Activated naive CD8-positive, alpha-beta T cell (primary cell): ENCODE measurements at regions not wholly inside any gene's neighbourhood (a gene's known extent, or its start where the extent isn't known, plus 50 kb on each side); places are given as distances from the start of the nearest gene placed in this dataset.

Experiments
- H3K27ac Mint-ChIP-seq: one replicate; pipeline ENCODE4 v1.8.0; 2021; ENCODE audit warnings: mixed read lengths
- H3K27me3 Mint-ChIP-seq: one replicate; pipeline ENCODE4 v1.8.0; 2021; ENCODE audit warnings: mixed read lengths
- H3K36me3 Mint-ChIP-seq: one replicate; pipeline ENCODE4 v1.8.0; 2021; ENCODE audit warnings: mixed read lengths
- H3K4me1 Mint-ChIP-seq: one replicate; pipeline ENCODE4 v1.8.0; 2021; ENCODE audit warnings: low read depth, mixed read lengths
- H3K4me3 Mint-ChIP-seq: one replicate; pipeline ENCODE4 v1.8.0; 2021; ENCODE audit warnings: mild to moderate bottlenecking, mixed read lengths
- H3K9me3 Mint-ChIP-seq: one replicate; pipeline ENCODE4 v1.8.0; 2021; ENCODE audit warnings: low read depth, mixed read lengths

DNA sequence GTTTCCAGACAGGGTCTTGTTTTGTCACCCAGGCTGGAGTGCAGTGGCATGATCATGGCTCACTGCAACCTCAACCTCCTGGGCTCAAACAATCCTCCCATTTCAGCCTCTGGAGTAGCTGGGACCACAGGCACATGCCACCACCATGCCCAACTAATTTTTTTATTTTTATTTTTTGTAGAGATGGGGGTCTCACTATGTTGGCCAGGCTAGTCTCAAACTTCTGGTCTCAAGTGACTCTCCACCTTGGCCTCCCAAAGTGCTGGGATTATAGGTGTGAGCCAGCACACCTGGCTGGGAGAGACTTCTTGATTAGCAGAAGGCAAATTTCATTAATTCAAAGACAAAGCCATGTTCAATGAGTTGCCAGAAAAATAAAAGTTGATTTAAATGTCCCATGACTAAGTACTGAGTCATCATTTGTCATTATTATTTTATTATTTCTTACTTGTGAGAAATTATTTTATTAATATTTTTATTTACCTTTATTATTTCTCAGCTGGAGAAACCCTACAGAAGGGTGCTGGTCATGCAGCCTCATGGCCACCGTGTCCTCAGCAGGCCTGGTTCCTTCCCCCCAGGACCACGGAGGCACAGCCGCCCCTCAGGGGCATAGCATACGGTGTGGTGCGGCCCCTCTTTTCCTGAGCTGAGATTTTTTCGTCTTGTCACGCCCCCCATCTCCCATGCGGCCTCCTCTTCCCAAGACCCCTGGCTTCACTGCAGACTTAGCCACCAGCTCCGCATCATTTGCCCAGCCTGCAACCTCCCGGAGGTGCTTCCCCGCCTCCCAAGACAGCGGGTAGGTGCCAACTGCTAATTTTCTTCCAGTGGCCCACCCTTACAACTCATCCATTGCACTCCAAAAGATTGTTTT is 55.3 kb upstream of the SIM2 start:
- Mint-ChIP-seq H3K27ac (no peak overlapping the region), H3K4me1 (peaks cover 10% of the 10 kb centered on the region)

DNA sequence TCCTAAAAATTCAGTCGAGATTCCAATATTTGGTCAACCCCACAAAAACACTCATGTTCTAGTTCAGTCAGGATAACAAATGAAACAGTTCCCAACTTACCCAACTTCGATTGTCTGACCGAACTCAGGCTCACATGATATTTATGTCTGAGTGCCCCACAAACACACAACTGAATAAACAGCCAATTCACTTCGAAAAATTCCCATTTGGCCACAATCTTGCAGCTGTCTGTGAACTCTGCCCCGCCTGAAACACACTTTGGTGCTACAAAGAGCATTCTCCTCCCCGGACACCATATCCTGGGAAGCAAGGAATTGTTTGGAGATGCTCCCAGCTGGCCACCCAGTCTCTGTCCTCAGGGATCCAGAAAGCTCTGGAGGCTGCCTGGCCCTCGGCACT is 52.9 kb upstream of the SIM2 start:
- Mint-ChIP-seq H3K27ac (no peak overlapping the region), H3K36me3 (no peaks in the 10 kb centered on the region), H3K9me3 (no peaks in the 10 kb centered on the region), H3K27me3 (peaks cover 1% of the 10 kb centered on the region), H3K4me3 (no peak overlapping the region), H3K4me1 (peaks cover 2% of the 10 kb centered on the region)

More for the DNA sequence above, 55.3 kb upstream of the SIM2 start:
- H3K36me3 Mint-ChIP-seq, result no peaks in the 10 kb centered on the region
- no peaks in the 10 kb centered on the region for H3K27me3 Mint-ChIP-seq
- H3K9me3 Mint-ChIP-seq, result no peaks in the 10 kb centered on the region
- no peak overlapping the region for H3K4me3 Mint-ChIP-seq

DNA sequence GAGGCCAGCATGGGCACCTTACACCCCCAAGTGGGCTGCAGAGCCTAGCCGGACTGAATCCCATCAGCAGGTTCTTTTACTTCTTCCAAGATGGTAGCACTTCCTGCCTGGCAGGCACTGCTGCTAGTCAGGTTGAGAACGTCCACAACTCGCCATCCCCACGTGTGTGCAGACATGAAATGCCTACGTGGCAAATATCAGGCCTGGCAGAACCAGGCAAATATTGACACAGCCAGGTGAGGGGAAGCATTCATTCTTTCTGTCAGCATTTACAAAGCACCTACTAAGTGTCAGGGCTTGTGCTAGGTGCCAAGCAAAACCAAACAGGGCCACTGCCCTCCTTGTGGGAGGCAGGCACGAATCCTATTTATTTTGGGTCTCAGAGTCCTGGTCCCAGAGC is 52.3 kb upstream of the SIM2 start:
- H3K27me3 Mint-ChIP-seq, result peaks cover 1% of the 10 kb centered on the region

DNA sequence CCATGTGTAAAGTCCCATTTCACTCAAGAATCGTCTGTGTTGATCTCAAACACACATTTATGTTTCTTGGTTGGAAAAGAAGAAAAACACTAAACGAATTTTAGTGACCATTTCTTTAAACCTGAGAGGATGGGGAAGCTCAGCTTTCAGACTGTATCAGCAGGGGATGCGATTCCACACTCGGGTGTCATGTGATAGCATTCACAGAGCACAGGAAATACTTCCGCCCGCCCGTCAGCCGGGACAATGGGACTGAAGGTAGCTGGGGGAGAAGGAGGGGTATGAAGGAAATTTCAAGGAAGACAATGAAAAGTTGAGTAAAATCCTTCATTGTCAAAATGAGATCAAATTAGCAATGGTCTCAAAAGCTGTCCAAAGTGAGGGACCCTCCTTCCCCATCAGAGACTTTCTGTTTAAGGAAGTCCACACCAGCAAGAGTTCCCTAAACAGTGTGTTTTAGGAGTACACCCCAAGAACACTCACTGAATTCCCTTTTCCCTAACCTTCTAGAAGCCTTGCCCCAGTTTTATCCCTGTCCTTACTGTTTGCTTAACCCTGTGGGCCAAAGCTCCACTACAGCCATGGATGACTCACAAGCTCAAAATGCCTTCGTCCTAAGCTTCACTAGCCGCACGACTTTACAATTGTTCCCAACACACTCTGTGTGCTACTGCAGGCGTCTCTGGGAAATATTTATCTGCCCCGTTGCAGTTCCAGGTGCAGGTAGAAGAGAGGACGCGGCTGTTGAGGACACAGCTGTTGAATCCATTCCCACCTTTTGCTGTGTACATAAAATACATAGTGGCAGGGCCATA is 51.4 kb upstream of the SIM2 start:
- peaks cover 1% of the 10 kb centered on the region for H3K27me3 Mint-ChIP-seq
- no peaks in the 10 kb centered on the region for H3K36me3 Mint-ChIP-seq
- H3K4me1 Mint-ChIP-seq, result peaks cover 2% of the 10 kb centered on the region
- H3K9me3 Mint-ChIP-seq, result no peaks in the 10 kb centered on the region
- no peak overlapping the region for H3K27ac Mint-ChIP-seq
- H3K4me3 Mint-ChIP-seq, result no peak overlapping the region

More for the DNA sequence above, 52.3 kb upstream of the SIM2 start:
- Mint-ChIP-seq H3K27ac (no peak overlapping the region), H3K36me3 (no peaks in the 10 kb centered on the region), H3K4me3 (no peak overlapping the region), H3K9me3 (no peaks in the 10 kb centered on the region), H3K4me1 (peaks cover 2% of the 10 kb centered on the region)
